H1 (cell line): ENCODE measurements at regions not wholly inside any gene's neighbourhood (a gene's known extent, or its start where the extent isn't known, plus 50 kb on each side); places are given as distances from the start of the nearest gene placed in this dataset.

Experiments
- CEBPB ChIP-seq: IDR thresholded peaks from 2 replicates; pipeline ENCODE4 v1.6.1; 2012; ENCODE audit warnings: low read depth, low read length
- EZH2 ChIP-seq: fragments of 200-600 bp; sonication (generic); IDR thresholded peaks from 2 replicates; pipeline ENCODE4 v1.7.1; 2012; ENCODE audit warnings: low read depth, mild to moderate bottlenecking, moderate library complexity, low read length, inconsistent platforms; ENCODE audit not compliant: severe bottlenecking
- POLR2A ChIP-seq, 2 experiments: IDR thresholded peaks; 1 replicate in 1 of 2; 2 replicates in 1 of 2; pipeline ENCODE4 v1.6.1; 2011; ENCODE audit warnings: low read depth in 2 of 2, low read length in 2 of 2, mild to moderate bottlenecking in 2 of 2; ENCODE audit errors: control extremely low read depth in 1 of 2
- TF ChIP-seq, protein P1 (sequence below): IDR thresholded peaks from 2 replicates; pipeline ENCODE4 v1.6.1; 2012; ENCODE audit warnings: inconsistent platforms
- TF ChIP-seq, protein P2 (sequence below): IDR thresholded peaks from 2 replicates; pipeline ENCODE4 v1.6.1; 2011; ENCODE audit warnings: low read depth, mild to moderate bottlenecking, low read length; ENCODE audit not compliant: insufficient read depth
- TF ChIP-seq, protein P3 (sequence below), 3 experiments: IDR thresholded peaks; 1 replicate in 2 of 3; 2 replicates in 1 of 3; pipeline versions ENCODE4 v1.5.1 to v1.6.1; 2011; ENCODE audit warnings: low read length in 3 of 3, mild to moderate bottlenecking in 3 of 3, inconsistent platforms in 2 of 3, low read depth in 1 of 3, moderate library complexity in 1 of 3; ENCODE audit not compliant: insufficient read depth in 1 of 3; ENCODE audit errors: control extremely low read depth in 1 of 3

DNA sequence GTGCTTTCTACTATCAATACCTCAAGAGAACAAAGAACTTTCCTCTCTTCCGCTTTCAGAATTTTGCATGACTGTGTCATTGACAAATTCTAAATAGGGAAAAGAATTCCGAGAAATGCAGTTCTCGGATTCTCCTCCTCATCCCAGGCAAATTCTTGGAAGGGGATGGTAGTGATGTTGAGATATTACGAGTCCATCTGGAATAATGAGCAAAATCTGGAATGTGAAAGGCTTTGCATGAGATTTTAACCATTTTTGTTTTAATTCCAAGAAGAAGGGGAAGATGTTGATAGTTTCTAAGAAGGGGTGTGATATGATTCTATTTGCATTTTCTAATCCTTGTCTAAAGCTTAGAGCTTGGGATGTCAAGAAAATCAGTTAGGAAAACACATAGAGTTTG lies 127.1 kb upstream of the DOCK10 start:
- TF ChIP-seq, protein P1, sequence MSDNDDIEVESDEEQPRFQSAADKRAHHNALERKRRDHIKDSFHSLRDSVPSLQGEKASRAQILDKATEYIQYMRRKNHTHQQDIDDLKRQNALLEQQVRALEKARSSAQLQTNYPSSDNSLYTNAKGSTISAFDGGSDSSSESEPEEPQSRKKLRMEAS, result no peak
- TF ChIP-seq EZH2, result no peak
- no peak for TF ChIP-seq CEBPB
- TF ChIP-seq, protein P2, sequence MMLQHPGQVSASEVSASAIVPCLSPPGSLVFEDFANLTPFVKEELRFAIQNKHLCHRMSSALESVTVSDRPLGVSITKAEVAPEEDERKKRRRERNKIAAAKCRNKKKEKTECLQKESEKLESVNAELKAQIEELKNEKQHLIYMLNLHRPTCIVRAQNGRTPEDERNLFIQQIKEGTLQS, result no peak
- TF ChIP-seq, protein P3, sequence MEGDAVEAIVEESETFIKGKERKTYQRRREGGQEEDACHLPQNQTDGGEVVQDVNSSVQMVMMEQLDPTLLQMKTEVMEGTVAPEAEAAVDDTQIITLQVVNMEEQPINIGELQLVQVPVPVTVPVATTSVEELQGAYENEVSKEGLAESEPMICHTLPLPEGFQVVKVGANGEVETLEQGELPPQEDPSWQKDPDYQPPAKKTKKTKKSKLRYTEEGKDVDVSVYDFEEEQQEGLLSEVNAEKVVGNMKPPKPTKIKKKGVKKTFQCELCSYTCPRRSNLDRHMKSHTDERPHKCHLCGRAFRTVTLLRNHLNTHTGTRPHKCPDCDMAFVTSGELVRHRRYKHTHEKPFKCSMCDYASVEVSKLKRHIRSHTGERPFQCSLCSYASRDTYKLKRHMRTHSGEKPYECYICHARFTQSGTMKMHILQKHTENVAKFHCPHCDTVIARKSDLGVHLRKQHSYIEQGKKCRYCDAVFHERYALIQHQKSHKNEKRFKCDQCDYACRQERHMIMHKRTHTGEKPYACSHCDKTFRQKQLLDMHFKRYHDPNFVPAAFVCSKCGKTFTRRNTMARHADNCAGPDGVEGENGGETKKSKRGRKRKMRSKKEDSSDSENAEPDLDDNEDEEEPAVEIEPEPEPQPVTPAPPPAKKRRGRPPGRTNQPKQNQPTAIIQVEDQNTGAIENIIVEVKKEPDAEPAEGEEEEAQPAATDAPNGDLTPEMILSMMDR (IDR thresholded peaks at IDR 0.05; ENCODE audit: control extremely low read depth in 1 of 3, insufficient read depth in 1 of 3, low read depth in 1 of 3, low read length in 3 of 3), result no peak
- no peak for TF ChIP-seq POLR2A (IDR thresholded peaks at IDR 0.05; ENCODE audit: control extremely low read depth in 1 of 2, low read depth in 2 of 2, low read length in 2 of 2)
